Caco-2 (cell line): ENCODE measurements at regions not wholly inside any gene's neighbourhood (a gene's known extent, or its start where the extent isn't known, plus 50 kb on each side); places are given as distances from the start of the nearest gene placed in this dataset.

Experiments
- BruUV-seq: library from RNA; stranded (reverse); fragments of 400-500 nt; replicated peaks from 2 replicates; lab custom pipeline; 2021; lab: Mats Ljungman, UMichigan
- CTCF ChIA-PET: fragments of 300-600 bp; sonication (Branson Sonifier 250); formaldehyde crosslinking; loops from one replicate; lab custom pipeline; 2022; ENCODE audit warnings: antibody characterized with exemption; lab: Charles Lee
- POLR2A ChIA-PET: fragments of 300-600 bp; sonication (Branson Sonifier 250); formaldehyde crosslinking; loops from one replicate; lab custom pipeline; 2022; ENCODE audit warnings: antibody characterized with exemption; lab: Charles Lee
- DNase-seq, 2 experiments: peaks; one replicate each; pipeline versions ENCODE4 v3.0.0 to v3.0.0-alpha.2; 2020 to 2022
- H3K27me3 ChIP-seq: replicated peaks from 2 replicates; pipeline ENCODE4 v1.6.0; 2011; ENCODE audit warnings: low read length; ENCODE audit not compliant: control insufficient read depth, insufficient read depth
- H3K36me3 ChIP-seq: 2 replicates; pipeline ENCODE4 v1.5.1; 2011; ENCODE audit warnings: low read length; ENCODE audit not compliant: control insufficient read depth, insufficient read depth
- H3K4me1 ChIP-seq: fragments of 250-450 bp; sonication (Bioruptor Pico); 2 replicates; pipeline ENCODE4 v1.5.1; 2020; ENCODE audit warnings: mild to moderate bottlenecking
- H3K4me3 ChIP-seq: 2 replicates; pipeline ENCODE4 v1.5.1; 2011; ENCODE audit warnings: low read depth, mild to moderate bottlenecking, control low read depth, low read length
- H3K9me3 ChIP-seq: fragments of 250-450 bp; sonication (Bioruptor Pico); 2 replicates; pipeline ENCODE4 v1.5.1; 2020; ENCODE audit warnings: mild to moderate bottlenecking, moderate library complexity
- H3K27ac Mint-ChIP-seq: one replicate; pipeline ENCODE4 v1.8.0; 2022; ENCODE audit warnings: mixed read lengths; ENCODE audit not compliant: unreplicated experiment
- H3K27me3 Mint-ChIP-seq: one replicate; pipeline ENCODE4 v1.8.0; 2022; ENCODE audit warnings: mixed read lengths; ENCODE audit not compliant: insufficient read depth, unreplicated experiment
- H3K36me3 Mint-ChIP-seq: one replicate; pipeline ENCODE4 v1.8.0; 2022; ENCODE audit warnings: mild to moderate bottlenecking, mixed read lengths; ENCODE audit not compliant: insufficient read depth, unreplicated experiment
- H3K4me1 Mint-ChIP-seq: one replicate; pipeline ENCODE4 v1.8.0; 2022; ENCODE audit warnings: low read depth, mixed read lengths; ENCODE audit not compliant: unreplicated experiment
- H3K4me3 Mint-ChIP-seq: one replicate; pipeline ENCODE4 v1.8.0; 2022; ENCODE audit warnings: mild to moderate bottlenecking, moderate library complexity, mixed read lengths; ENCODE audit not compliant: unreplicated experiment
- H3K9me3 Mint-ChIP-seq: one replicate; pipeline ENCODE4 v1.8.0; 2022; ENCODE audit warnings: mixed read lengths; ENCODE audit not compliant: unreplicated experiment
- intact Hi-C: fragments of 100-400 bp; cut with micrococcal nuclease; formaldehyde crosslinking; loops from one replicate; pipeline ENCODE4 v1.10.0; 2022; ENCODE audit not compliant: unreplicated experiment
- TF ChIP-seq, protein P1 (sequence below), 2 experiments: fragments of 200-600 bp in 1 of 2; IDR thresholded peaks; 1 replicate in 1 of 2; 2 replicates in 1 of 2; pipeline versions ENCODE4 v1.5.1 to v1.8.0; 2011 to 2022; ENCODE audit warnings: antibody characterized with exemption in 1 of 2, control low read depth in 1 of 2, inconsistent platforms in 1 of 2, low read depth in 1 of 2, low read length in 1 of 2, mild to moderate bottlenecking in 1 of 2, moderate library complexity in 1 of 2; ENCODE audit not compliant: insufficient read depth in 1 of 2, severe bottlenecking in 1 of 2, unreplicated experiment in 1 of 2

DNA sequence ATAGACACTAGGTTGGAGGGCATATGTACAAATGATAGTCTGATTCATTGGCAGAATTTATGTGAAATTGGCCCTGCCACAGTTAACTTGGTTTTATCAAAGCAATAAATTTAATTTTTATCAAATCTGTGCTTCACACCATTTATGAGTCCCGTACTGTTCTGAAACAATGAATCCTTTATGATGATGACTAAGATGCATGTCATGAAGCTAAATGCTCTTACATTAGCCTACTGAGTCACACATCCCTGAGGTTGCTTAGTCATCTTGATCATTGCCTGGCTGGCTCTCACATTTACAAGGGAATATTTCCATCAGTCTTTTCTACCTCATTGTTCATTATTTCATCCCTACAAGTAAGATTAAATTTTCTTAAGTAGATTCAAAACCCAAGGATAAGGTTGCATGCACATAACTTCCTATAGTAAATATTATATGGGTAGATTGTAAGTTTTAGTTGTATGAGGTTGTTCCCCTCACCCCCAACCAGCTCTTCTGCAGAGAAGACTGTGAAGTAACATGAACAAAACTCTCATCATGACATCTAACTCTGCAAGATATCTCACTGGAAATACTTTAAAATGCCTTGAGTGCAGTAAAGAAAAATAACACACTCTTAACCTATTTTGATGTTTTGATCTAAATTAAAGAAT is 170.7 kb downstream of the CYB561 start:
- peaks cover 9% of the 10 kb centered on the region for H3K27me3 Mint-ChIP-seq
- ChIA-PET CTCF (no interaction called here), POLR2A (no interaction called here)
- Histone ChIP-seq H3K36me3 (no peaks in the 10 kb centered on the region), H3K4me3 (no peak overlapping the region), H3K4me1 (no peaks in the 10 kb centered on the region), H3K9me3 (no peaks in the 10 kb centered on the region), H3K27me3 (no peaks in the 10 kb centered on the region)
- no peaks in the 10 kb centered on the region for H3K4me1 Mint-ChIP-seq
- TF ChIP-seq, protein P1, sequence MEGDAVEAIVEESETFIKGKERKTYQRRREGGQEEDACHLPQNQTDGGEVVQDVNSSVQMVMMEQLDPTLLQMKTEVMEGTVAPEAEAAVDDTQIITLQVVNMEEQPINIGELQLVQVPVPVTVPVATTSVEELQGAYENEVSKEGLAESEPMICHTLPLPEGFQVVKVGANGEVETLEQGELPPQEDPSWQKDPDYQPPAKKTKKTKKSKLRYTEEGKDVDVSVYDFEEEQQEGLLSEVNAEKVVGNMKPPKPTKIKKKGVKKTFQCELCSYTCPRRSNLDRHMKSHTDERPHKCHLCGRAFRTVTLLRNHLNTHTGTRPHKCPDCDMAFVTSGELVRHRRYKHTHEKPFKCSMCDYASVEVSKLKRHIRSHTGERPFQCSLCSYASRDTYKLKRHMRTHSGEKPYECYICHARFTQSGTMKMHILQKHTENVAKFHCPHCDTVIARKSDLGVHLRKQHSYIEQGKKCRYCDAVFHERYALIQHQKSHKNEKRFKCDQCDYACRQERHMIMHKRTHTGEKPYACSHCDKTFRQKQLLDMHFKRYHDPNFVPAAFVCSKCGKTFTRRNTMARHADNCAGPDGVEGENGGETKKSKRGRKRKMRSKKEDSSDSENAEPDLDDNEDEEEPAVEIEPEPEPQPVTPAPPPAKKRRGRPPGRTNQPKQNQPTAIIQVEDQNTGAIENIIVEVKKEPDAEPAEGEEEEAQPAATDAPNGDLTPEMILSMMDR (IDR thresholded peaks at IDR 0.05; ENCODE audit: insufficient read depth in 1 of 2, low read depth in 1 of 2, low read length in 1 of 2, severe bottlenecking in 1 of 2, unreplicated experiment in 1 of 2): no peak
- intact Hi-C loops: no loop called here
- DNase-seq: no peak
- no peak overlapping the region for H3K4me3 Mint-ChIP-seq
- H3K27ac Mint-ChIP-seq: no peak overlapping the region
- no peaks in the 10 kb centered on the region for H3K36me3 Mint-ChIP-seq
- BruUV-seq: no TSS peak
- H3K9me3 Mint-ChIP-seq: no peaks in the 10 kb centered on the region

DNA sequence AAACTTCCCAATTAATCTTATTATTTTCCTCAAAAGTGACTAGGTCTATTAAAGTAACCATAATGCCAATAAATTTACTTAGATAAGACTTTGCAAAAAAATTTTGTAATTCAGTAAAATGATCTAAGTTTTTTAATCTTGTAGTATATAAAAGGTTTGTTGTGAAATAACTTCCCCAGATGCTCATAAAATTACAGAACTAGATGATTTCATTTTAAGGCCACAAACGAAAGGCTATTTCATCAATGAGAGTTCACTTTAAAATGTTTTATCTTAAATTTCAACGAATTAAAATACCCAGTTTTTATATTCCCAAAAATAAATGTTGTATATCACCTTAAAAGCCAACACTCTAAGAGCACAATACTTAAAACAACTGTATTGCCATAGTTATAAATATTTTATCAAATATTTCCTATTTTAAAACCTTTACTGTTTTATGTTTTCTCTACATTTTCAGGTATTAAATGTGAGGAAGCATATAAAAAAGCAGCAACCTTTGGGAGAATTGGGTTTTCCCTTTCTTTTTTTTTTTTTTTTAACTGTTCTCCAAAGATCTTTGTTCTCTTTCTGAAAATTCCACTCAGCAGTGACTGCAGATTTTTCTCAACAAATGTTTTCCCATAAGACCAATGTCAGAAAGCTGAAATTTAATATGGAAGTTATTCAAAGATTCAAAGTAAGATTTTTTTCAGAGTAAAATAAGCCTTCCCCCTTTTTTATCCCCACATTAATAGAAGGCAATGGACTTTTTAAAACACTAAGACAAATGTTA is 169.9 kb downstream of the CYB561 start:
- CTCF ChIA-PET: no interaction called here
- no peaks in the 10 kb centered on the region for H3K4me1 ChIP-seq

DNA sequence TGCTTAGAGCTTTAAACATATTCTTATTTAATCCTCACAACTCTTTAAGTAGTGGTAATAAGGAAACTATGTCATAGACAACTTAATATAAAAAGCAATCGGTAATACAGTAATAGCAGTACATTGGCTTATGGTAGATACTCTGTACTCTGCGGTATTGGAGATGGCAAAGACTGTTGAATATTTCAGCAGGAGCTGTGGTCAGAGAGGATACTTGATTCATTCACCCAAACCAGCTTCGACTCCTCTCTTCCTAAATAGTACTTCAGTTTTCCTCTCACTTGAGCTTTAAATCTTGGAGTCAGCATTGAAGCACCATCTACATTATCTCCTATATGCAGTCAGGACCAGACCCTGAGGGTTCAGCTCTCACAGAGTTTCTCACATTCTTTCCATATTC is 169.3 kb downstream of the CYB561 start:
- H3K9me3 ChIP-seq: no peaks in the 10 kb centered on the region
- H3K36me3 ChIP-seq: no peaks in the 10 kb centered on the region
- H3K4me3 ChIP-seq: no peak overlapping the region
- Mint-ChIP-seq H3K9me3 (no peaks in the 10 kb centered on the region), H3K36me3 (no peaks in the 10 kb centered on the region), H3K4me3 (no peak overlapping the region), H3K4me1 (no peaks in the 10 kb centered on the region), H3K27me3 (peaks cover 22% of the 10 kb centered on the region), H3K27ac (no peak overlapping the region)
- intact Hi-C loops: no loop called here
- ChIA-PET POLR2A (no interaction called here), CTCF (interaction anchor here (0.8 kb wide), 1 partner anchor 161 kb away, joined by 4 read pairs; no protein-coding TSS in a partner anchor)
- no TSS peak for BruUV-seq
- DNase-seq: no peak
- TF ChIP-seq, protein P1 (IDR thresholded peaks at IDR 0.05; ENCODE audit: insufficient read depth in 1 of 2, low read depth in 1 of 2, low read length in 1 of 2, severe bottlenecking in 1 of 2, unreplicated experiment in 1 of 2): no peak
- no peaks in the 10 kb centered on the region for H3K27me3 ChIP-seq
- H3K4me1 ChIP-seq: no peaks in the 10 kb centered on the region

More for the DNA sequence above, 169.9 kb downstream of the CYB561 start:
- intact Hi-C loops: no loop called here
- no peaks in the 10 kb centered on the region for H3K36me3 ChIP-seq
- BruUV-seq: no TSS peak
- H3K9me3 ChIP-seq: no peaks in the 10 kb centered on the region
- H3K27me3 ChIP-seq: no peaks in the 10 kb centered on the region
- Mint-ChIP-seq H3K36me3 (no peaks in the 10 kb centered on the region), H3K4me3 (no peak overlapping the region), H3K4me1 (no peaks in the 10 kb centered on the region), H3K27ac (no peak overlapping the region), H3K9me3 (no peaks in the 10 kb centered on the region), H3K27me3 (peaks cover 16% of the 10 kb centered on the region)
- H3K4me3 ChIP-seq: no peak overlapping the region
- DNase-seq: no peak
- TF ChIP-seq, protein P1 (IDR thresholded peaks at IDR 0.05; ENCODE audit: insufficient read depth in 1 of 2, low read depth in 1 of 2, low read length in 1 of 2, severe bottlenecking in 1 of 2, unreplicated experiment in 1 of 2): no peak
- POLR2A ChIA-PET: no interaction called here
